Mucosa of stomach (tissue), 1 donor: ENCODE measurements at regions not wholly inside any gene's neighbourhood (a gene's known extent, or its start where the extent isn't known, plus 50 kb on each side); places are given as distances from the start of the nearest gene placed in this dataset.

ENCODE experiments used
- H3K27me3 ChIP-seq: one replicate; pipeline ENCODE4 v1.7.0; 2013; ENCODE audit warnings: mild to moderate bottlenecking, low read length; ENCODE audit not compliant: control insufficient read depth, insufficient read depth
- H3K36me3 ChIP-seq: one replicate; pipeline ENCODE4 v1.7.0; 2013; ENCODE audit warnings: low read length; ENCODE audit not compliant: control insufficient read depth, insufficient read depth
- H3K4me1 ChIP-seq: one replicate; pipeline ENCODE4 v1.7.0; 2013; ENCODE audit warnings: mild to moderate bottlenecking, low read length; ENCODE audit not compliant: control insufficient read depth, insufficient read depth
- H3K4me3 ChIP-seq: one replicate; pipeline ENCODE4 v1.7.0; 2013; ENCODE audit warnings: low read length
- H3K9ac ChIP-seq: one replicate; pipeline ENCODE4 v1.7.0; 2013; ENCODE audit warnings: mild to moderate bottlenecking, low read length, moderate library complexity
- H3K9me3 ChIP-seq: one replicate; pipeline ENCODE4 v1.7.0; 2013; ENCODE audit warnings: mild to moderate bottlenecking, low read length, moderate library complexity; ENCODE audit not compliant: control insufficient read depth
- donor health status: Pancreatic carcinoma.

- Histone ChIP-seq H3K27me3 (no peaks in the 10 kb centered on the region), H3K4me1 (peaks cover 12% of the 10 kb centered on the region), H3K4me3 (no peak overlapping the region), H3K9ac (no peak overlapping the region), H3K9me3 (no peaks in the 10 kb centered on the region), H3K36me3 (no peaks in the 10 kb centered on the region)
These were observed 50.9 kb upstream of the TNFAIP3 start for GRCh38 chr6:137816133-137816579.

DNA sequence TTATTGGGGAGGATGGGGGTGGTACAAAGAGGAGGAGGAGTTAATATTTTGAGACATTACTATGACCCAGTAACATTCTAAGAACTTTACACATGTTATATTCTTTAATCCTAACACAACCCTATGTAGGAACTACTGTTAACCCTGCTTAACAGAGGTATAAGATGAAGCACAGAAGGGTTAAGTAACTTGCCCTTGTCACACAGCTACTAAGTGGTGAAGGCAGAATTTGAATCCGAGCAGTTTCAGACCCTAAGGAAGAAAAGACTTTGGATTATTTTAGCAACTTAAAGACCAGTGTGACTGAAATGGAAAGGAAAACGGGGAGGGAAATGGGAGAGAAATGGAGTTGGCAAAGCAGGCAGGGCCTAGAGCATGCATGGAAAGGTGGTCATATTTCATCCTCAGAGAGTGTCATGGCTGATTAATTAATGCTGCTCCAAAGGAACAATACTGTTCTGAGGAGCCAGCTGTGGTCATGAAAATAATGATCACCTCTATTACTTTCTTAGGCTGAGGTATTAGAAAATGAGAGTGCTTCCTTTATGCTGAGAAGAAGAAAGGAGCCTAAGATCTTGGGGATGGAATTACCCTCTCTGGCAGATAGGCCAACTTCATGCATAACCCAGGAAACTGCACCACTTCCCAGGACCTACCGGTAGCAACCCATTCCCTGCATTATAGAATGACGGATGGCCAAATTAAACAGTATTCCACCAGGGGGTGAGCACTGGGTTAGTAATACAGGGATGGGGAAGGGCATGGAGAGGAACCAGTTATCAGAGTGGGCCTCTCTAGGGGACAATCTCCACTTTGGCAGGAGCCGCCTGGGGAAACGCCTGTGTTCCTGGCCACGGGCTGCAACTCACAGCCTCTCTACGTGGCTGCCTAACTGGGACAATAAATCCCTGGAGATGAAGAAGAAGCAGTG lies 50.1 kb upstream of the TNFAIP3 start:
- no peak overlapping the region for H3K4me3 ChIP-seq
- H3K9me3 ChIP-seq = no peaks in the 10 kb centered on the region
- H3K4me1 ChIP-seq = peaks cover 5% of the 10 kb centered on the region
- no peaks in the 10 kb centered on the region for H3K27me3 ChIP-seq
- no peaks in the 10 kb centered on the region for H3K36me3 ChIP-seq
- H3K9ac ChIP-seq = no peak overlapping the region
